Transverse colon (tissue), 3 donors: ENCODE measurements at regions not wholly inside any gene's neighbourhood (a gene's known extent, or its start where the extent isn't known, plus 50 kb on each side); places are given as distances from the start of the nearest gene placed in this dataset.

Experiments
- CTCF ChIP-seq, 5 experiments: fragments of 200-600 bp in 3 of 5; fragments of 450-650 bp in 2 of 5; sonication (generic) in 3 of 5; IDR thresholded peaks; 1 replicate in 2 of 5; 2 replicates in 3 of 5; pipeline ENCODE4 v1.5.1; 2016 to 2017; ENCODE audit warnings: antibody characterized with exemption in 5 of 5, inconsistent platforms in 3 of 5, mild to moderate bottlenecking in 2 of 5, moderate library complexity in 1 of 5
- EP300 ChIP-seq: sonication (generic); formaldehyde crosslinking; IDR thresholded peaks from one replicate; pipeline ENCODE4 v1.6.1; 2017; ENCODE audit warnings: antibody characterized with exemption, low read depth
- POLR2A ChIP-seq: fragments of 450-650 bp; IDR thresholded peaks from one replicate; pipeline ENCODE4 v1.6.1; 2016; ENCODE audit warnings: antibody characterized with exemption, mild to moderate bottlenecking, moderate library complexity

- no peak for TF ChIP-seq CTCF (IDR thresholded peaks at IDR 0.05)
- no peak for TF ChIP-seq POLR2A
- no peak for TF ChIP-seq EP300
Observed at GRCh38 chr2:223270548-223270947, 218.6 kb downstream of the KCNE4 start.
